ENCODE measurements at regions not wholly inside any gene's neighbourhood (a gene's known extent, or its start where the extent isn't known, plus 50 kb on each side); places are given as distances from the start of the nearest gene placed in this dataset.

DNA sequence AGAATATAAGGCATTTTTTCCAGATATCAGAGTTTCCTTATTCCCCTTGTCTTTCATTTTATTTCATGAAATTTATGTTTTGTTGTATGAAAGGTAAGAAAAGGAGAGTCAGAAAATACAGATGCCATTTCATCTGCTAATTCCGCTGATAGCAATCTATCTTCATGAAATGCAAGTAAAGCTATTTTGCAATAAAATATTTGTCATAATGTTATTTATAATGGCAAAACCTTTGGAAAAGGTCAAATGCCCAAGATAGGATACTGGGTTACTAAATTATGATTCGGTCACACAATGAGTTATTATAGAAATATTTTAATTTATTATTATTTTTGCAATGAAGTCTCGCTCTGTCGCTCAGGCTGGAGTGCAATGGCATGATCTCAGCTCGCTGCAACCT, 124.2 kb downstream of the SPP2 start:
- TF ChIP-seq, protein P1, sequence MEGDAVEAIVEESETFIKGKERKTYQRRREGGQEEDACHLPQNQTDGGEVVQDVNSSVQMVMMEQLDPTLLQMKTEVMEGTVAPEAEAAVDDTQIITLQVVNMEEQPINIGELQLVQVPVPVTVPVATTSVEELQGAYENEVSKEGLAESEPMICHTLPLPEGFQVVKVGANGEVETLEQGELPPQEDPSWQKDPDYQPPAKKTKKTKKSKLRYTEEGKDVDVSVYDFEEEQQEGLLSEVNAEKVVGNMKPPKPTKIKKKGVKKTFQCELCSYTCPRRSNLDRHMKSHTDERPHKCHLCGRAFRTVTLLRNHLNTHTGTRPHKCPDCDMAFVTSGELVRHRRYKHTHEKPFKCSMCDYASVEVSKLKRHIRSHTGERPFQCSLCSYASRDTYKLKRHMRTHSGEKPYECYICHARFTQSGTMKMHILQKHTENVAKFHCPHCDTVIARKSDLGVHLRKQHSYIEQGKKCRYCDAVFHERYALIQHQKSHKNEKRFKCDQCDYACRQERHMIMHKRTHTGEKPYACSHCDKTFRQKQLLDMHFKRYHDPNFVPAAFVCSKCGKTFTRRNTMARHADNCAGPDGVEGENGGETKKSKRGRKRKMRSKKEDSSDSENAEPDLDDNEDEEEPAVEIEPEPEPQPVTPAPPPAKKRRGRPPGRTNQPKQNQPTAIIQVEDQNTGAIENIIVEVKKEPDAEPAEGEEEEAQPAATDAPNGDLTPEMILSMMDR (conservative IDR thresholded peaks at IDR 0.05; ENCODE audit: low read length), result no peak
- no peak for TF ChIP-seq EZH2phosphoT487 (IDR thresholded peaks at IDR 0.05; ENCODE audit: borderline replicate concordance, low read depth, low read length)
